WTC11 (cell line): ENCODE measurements at regions not wholly inside any gene's neighbourhood (a gene's known extent, or its start where the extent isn't known, plus 50 kb on each side); places are given as distances from the start of the nearest gene placed in this dataset.

ENCODE experiments used
- ATAC-seq: fragments of 200-7000 bp; cut with Tn5 transposase; 2 replicates; pipeline ENCODE4 v1.10.0; 2021; ENCODE audit warnings: mild to moderate bottlenecking, moderate library complexity
- CTCF ChIA-PET: fragments of 300-600 bp; sonication (Branson Sonifier 250); formaldehyde crosslinking; loops from one replicate; lab custom pipeline; 2021; ENCODE audit warnings: antibody characterized with exemption; lab: Charles Lee
- POLR2A ChIA-PET: fragments of 350-600 bp; sonication (Branson Sonifier 250); formaldehyde crosslinking; loops from one replicate; lab custom pipeline; 2021; ENCODE audit warnings: antibody characterized with exemption; lab: Charles Lee
- DNase-seq: peaks from one replicate; pipeline ENCODE4 v3.0.0; 2021; ENCODE audit warnings: low spot score
- H3K27ac Mint-ChIP-seq: 2 replicates; pipeline ENCODE4 v1.8.0; 2021; ENCODE audit warnings: mixed read lengths
- H3K27me3 Mint-ChIP-seq: 2 replicates; pipeline ENCODE4 v1.8.0; 2021; ENCODE audit warnings: low read depth, mild to moderate bottlenecking, moderate library complexity, mixed read lengths
- H3K36me3 Mint-ChIP-seq: 2 replicates; pipeline ENCODE4 v1.8.0; 2021; ENCODE audit warnings: mixed read lengths
- H3K4me1 Mint-ChIP-seq: 2 replicates; pipeline ENCODE4 v1.8.0; 2022; ENCODE audit warnings: mixed read lengths
- H3K4me3 Mint-ChIP-seq: 2 replicates; pipeline ENCODE4 v1.8.0; 2021; ENCODE audit warnings: mild to moderate bottlenecking, moderate library complexity, mixed read lengths
- H3K9me3 Mint-ChIP-seq: 2 replicates; pipeline ENCODE4 v1.8.0; 2021; ENCODE audit warnings: mixed read lengths
- E2F1 ChIP-seq: sonication (generic); formaldehyde crosslinking; IDR thresholded peaks from 2 replicates; pipeline ENCODE4 v1.8.0; 2022; ENCODE audit warnings: mild to moderate bottlenecking, missing genetic modification reagents
- ELF4 ChIP-seq: sonication (generic); formaldehyde crosslinking; IDR thresholded peaks from 2 replicates; pipeline ENCODE4 v1.8.1; 2022; ENCODE audit warnings: low read depth, mild to moderate bottlenecking, moderate library complexity, missing genetic modification reagents
- ETV6 ChIP-seq: sonication (generic); formaldehyde crosslinking; IDR thresholded peaks from 2 replicates; pipeline ENCODE4 v1.8.1; 2022; ENCODE audit warnings: mild to moderate bottlenecking, missing genetic modification reagents
- FOXP1 ChIP-seq: sonication (generic); formaldehyde crosslinking; IDR thresholded peaks from 2 replicates; pipeline ENCODE4 v1.8.0; 2022; ENCODE audit warnings: missing genetic modification reagents, mild to moderate bottlenecking, moderate library complexity, borderline replicate concordance
- FOXP4 ChIP-seq: sonication (generic); formaldehyde crosslinking; IDR thresholded peaks from 2 replicates; pipeline ENCODE4 v1.8.0; 2022; ENCODE audit warnings: mild to moderate bottlenecking, missing genetic modification reagents
- GTF2I ChIP-seq: fragments of 250-450 bp; sonication (Bioruptor Pico); conservative IDR thresholded peaks from 2 replicates; pipeline ENCODE4 v1.4.0; 2021; ENCODE audit warnings: mild to moderate bottlenecking
- IRF2 ChIP-seq: sonication (generic); formaldehyde crosslinking; IDR thresholded peaks from 2 replicates; pipeline ENCODE4 v1.8.0; 2022; ENCODE audit warnings: low read depth, missing genetic modification reagents, borderline replicate concordance
- JUN ChIP-seq: sonication (generic); formaldehyde crosslinking; IDR thresholded peaks from 2 replicates; pipeline ENCODE4 v1.8.0; 2023; ENCODE audit warnings: mild to moderate bottlenecking, missing genetic modification reagents
- MLX ChIP-seq: sonication (generic); formaldehyde crosslinking; IDR thresholded peaks from 2 replicates; pipeline ENCODE4 v1.8.1; 2023; ENCODE audit warnings: mild to moderate bottlenecking, missing genetic modification reagents, moderate library complexity
- MYBL2 ChIP-seq: sonication (generic); formaldehyde crosslinking; IDR thresholded peaks from 2 replicates; pipeline ENCODE4 v1.8.1; 2023; ENCODE audit warnings: mild to moderate bottlenecking, moderate library complexity, missing genetic modification reagents
- NFYB ChIP-seq: sonication (generic); formaldehyde crosslinking; conservative IDR thresholded peaks from 2 replicates; pipeline ENCODE4 v1.8.0; 2022; ENCODE audit warnings: low read depth, missing genetic modification reagents
- STAT6 ChIP-seq: sonication (generic); formaldehyde crosslinking; conservative IDR thresholded peaks from 2 replicates; pipeline ENCODE4 v1.8.1; 2023; ENCODE audit warnings: mild to moderate bottlenecking, low read depth, missing genetic modification reagents, moderate library complexity
- TCF7 ChIP-seq: sonication (generic); formaldehyde crosslinking; IDR thresholded peaks from 2 replicates; pipeline ENCODE4 v1.8.0; 2022; ENCODE audit warnings: mild to moderate bottlenecking, low read depth, missing genetic modification reagents, moderate library complexity
- TEAD4 ChIP-seq: sonication (generic); formaldehyde crosslinking; IDR thresholded peaks from 2 replicates; pipeline ENCODE4 v1.8.0; 2022; ENCODE audit warnings: mild to moderate bottlenecking, missing genetic modification reagents
- USF2 ChIP-seq: sonication (generic); formaldehyde crosslinking; IDR thresholded peaks from 2 replicates; pipeline ENCODE4 v1.8.1; 2023; ENCODE audit warnings: mild to moderate bottlenecking, missing genetic modification reagents, moderate library complexity
- ZBTB43 ChIP-seq: sonication (generic); formaldehyde crosslinking; IDR thresholded peaks from 2 replicates; pipeline ENCODE4 v1.8.1; 2023; ENCODE audit warnings: mild to moderate bottlenecking, missing genetic modification reagents
- ZNF281 ChIP-seq: sonication (generic); formaldehyde crosslinking; IDR thresholded peaks from 2 replicates; pipeline ENCODE4 v1.8.0; 2023; ENCODE audit warnings: mild to moderate bottlenecking, missing genetic modification reagents
- ZNF423 ChIP-seq: fragments of 250-450 bp; sonication (Bioruptor Pico); IDR thresholded peaks from 2 replicates; pipeline ENCODE4 v2.1.2; 2022; ENCODE audit warnings: mild to moderate bottlenecking, moderate library complexity

DNA sequence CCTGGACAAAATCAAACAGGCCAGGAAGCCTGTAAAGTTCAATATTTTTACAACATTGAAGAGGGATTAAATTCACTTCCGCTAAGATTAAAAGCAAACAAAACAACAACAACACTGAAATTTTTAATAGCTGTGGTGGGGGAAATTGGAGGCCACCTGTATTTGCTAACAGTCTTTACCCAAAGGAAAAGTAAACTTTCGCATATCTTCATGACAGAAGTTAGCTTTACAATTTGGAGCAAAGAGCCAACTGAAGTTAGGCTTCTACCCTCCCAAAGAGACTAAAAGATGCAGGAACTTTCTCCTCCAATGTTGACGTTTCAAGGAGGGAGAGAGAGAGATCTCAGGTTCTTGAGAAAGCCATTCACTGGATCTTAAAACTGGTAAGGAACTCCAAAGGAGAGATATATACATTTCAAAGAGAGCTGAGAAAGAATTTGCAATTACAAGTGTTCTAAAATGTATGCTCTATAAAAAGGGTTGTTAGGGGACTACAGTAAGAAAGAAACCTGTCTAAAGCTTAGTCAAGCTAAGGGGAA is 349.2 kb upstream of the CDH9 start:
- H3K9me3 Mint-ChIP-seq: peaks cover 11% of the 10 kb centered on the region; the same call in 1 of the 2 replicates
- no peak overlapping the region; the same call in 1 of the 2 replicates for H3K27ac Mint-ChIP-seq
- no peaks in the 10 kb centered on the region; the same call in 1 of the 2 replicates for H3K36me3 Mint-ChIP-seq
- peaks cover 22% of the 10 kb centered on the region for H3K4me1 Mint-ChIP-seq
- no peak for DNase-seq
- ATAC-seq: peak; percentile 78
- POLR2A ChIA-PET: no interaction called here
- CTCF ChIA-PET: no interaction called here
- TF ChIP-seq TCF7 (CRISPR knock-in tag) (no peak), FOXP4 (CRISPR knock-in tag) (no peak), ELF4 (no peak), IRF2 (no peak), GTF2I (CRISPR knock-in tag) (no peak), ETV6 (CRISPR knock-in tag) (no peak), TEAD4 (no peak), ZNF423 (CRISPR knock-in tag) (no peak), NFYB (CRISPR knock-in tag) (no peak), USF2 (CRISPR knock-in tag) (no peak)
- H3K27me3 Mint-ChIP-seq: peaks cover 15% of the 10 kb centered on the region
- H3K4me3 Mint-ChIP-seq: no peak overlapping the region; the same call in 1 of the 2 replicates

- no peak for TF ChIP-seq E2F1 (CRISPR knock-in tag)
- no peak for TF ChIP-seq MYBL2 (CRISPR knock-in tag)
- TF ChIP-seq MLX (CRISPR knock-in tag): no peak
- no peaks in the 10 kb centered on the region; the same call in 1 of the 2 replicates for H3K36me3 Mint-ChIP-seq
- peaks cover 3% of the 10 kb centered on the region; the same call in 1 of the 2 replicates for H3K27me3 Mint-ChIP-seq
- peaks cover 4% of the 10 kb centered on the region; the same call in 1 of the 2 replicates for H3K4me1 Mint-ChIP-seq
- ATAC-seq (no peak), DNase-seq (no peak)
- no peak overlapping the region for H3K4me3 Mint-ChIP-seq
- peaks cover 11% of the 10 kb centered on the region; the same call in 1 of the 2 replicates for H3K9me3 Mint-ChIP-seq
- H3K27ac Mint-ChIP-seq: no peak overlapping the region
- POLR2A ChIA-PET: no interaction called here
- CTCF ChIA-PET: no interaction called here
Observed at GRCh38 chr5:27381686-27382085, 343.3 kb upstream of the CDH9 start.

DNA sequence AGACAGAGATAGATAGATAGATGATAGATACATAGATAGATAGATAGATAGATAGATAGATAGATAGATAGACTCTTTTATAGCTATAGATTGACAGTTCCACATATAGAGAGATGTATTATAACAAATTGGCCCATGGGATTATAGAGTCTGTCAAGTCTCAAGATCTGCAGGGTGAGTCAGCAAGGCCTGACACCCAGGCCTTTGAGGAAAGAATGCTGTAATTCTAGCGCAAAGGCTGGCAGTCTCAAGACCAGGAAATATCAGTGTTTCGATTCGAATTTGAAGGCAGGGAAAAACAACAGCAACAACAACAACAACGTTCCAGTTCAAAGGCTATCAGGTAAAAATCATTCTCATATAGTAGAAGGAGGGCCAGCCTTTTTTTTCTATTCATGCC is 339.2 kb upstream of the CDH9 start:
- CTCF ChIA-PET: no interaction called here
- H3K36me3 Mint-ChIP-seq: no peaks in the 10 kb centered on the region
- no peaks in the 10 kb centered on the region for H3K27me3 Mint-ChIP-seq
- ATAC-seq (no peak), DNase-seq (no peak)
- H3K9me3 Mint-ChIP-seq: no peaks in the 10 kb centered on the region
- H3K4me1 Mint-ChIP-seq: 0 out of 2 replicates have a peak, but pooled peaks cover 2% of the 10 kb centered on the region
- no peak overlapping the region for H3K27ac Mint-ChIP-seq
- POLR2A ChIA-PET: no interaction called here
- H3K4me3 Mint-ChIP-seq: no peak overlapping the region
- no peak for TF ChIP-seq GTF2I (CRISPR knock-in tag)
- TF ChIP-seq FOXP1 (CRISPR knock-in tag): no peak
- TF ChIP-seq STAT6 (CRISPR knock-in tag): no peak
- TF ChIP-seq ZNF281 (CRISPR knock-in tag): no peak
- no peak for TF ChIP-seq ZBTB43 (CRISPR knock-in tag)
- TF ChIP-seq JUN (CRISPR knock-in tag): no peak
